NB4 (cell line): ENCODE measurements at regions not wholly inside any gene's neighbourhood (a gene's known extent, or its start where the extent isn't known, plus 50 kb on each side); places are given as distances from the start of the nearest gene placed in this dataset.

ENCODE experiments used
- CTCF ChIP-seq: IDR thresholded peaks from one replicate; pipeline ENCODE4 v1.5.1; 2012; ENCODE audit warnings: low read depth, low read length
- MYC ChIP-seq: IDR thresholded peaks from 2 replicates; pipeline ENCODE4 v1.6.1; 2011; ENCODE audit warnings: low read depth, low read length
- POLR2A ChIP-seq: IDR thresholded peaks from 2 replicates; pipeline ENCODE4 v1.6.1; 2011; ENCODE audit warnings: mild to moderate bottlenecking; ENCODE audit not compliant: insufficient read length; ENCODE audit errors: extremely low read depth

- TF ChIP-seq CTCF: no peak
- no peak for TF ChIP-seq MYC
- no peak for TF ChIP-seq POLR2A
Observed at GRCh38 chr14:50020184-50020583, 96.2 kb downstream of the VCPKMT start.
